ENCODE measurements at regions not wholly inside any gene's neighbourhood (a gene's known extent, or its start where the extent isn't known, plus 50 kb on each side); places are given as distances from the start of the nearest gene placed in this dataset.
"Not testable (repeated sequence)": the region's sequence is repeated elsewhere in the genome, so short reads cannot be mapped to it uniquely, and the experiment has no call there.

- no peak for DNase-seq (ENCODE audit: low read depth)
Measured at GRCh38 chr10:94225589-94225988, 137.2 kb downstream of the NOC3L start.

GRCh38 chr10:94230134-94230785 lies 132.5 kb downstream of the NOC3L start:
- DNase-seq (ENCODE audit: low read depth) = no peak

GRCh38 chr10:94232711-94233383 lies 129.9 kb downstream of the NOC3L start:
- no peak for DNase-seq (ENCODE audit: low read depth)

GRCh38 chr10:94235461-94235860 lies 127.3 kb downstream of the NOC3L start:
- no peak for DNase-seq (ENCODE audit: low read depth)

GRCh38 chr10:94238006-94238617 lies 124.6 kb downstream of the NOC3L start:
- no peak for DNase-seq (ENCODE audit: low read depth)

GRCh38 chr10:94239696-94240095 lies 123.0 kb downstream of the NOC3L start:
- no peak for DNase-seq (ENCODE audit: low read depth)

GRCh38 chr10:94240491-94240890 lies 122.2 kb downstream of the NOC3L start:
- no peak for DNase-seq (ENCODE audit: low read depth)

GRCh38 chr10:94240901-94241300 lies 121.8 kb downstream of the NOC3L start:
- no peak for DNase-seq (ENCODE audit: low read depth)

GRCh38 chr10:94251098-94251497 lies 111.6 kb downstream of the NOC3L start:
- DNase-seq (ENCODE audit: low read depth) = no peak

GRCh38 chr10:94251568-94251967 lies 111.2 kb downstream of the NOC3L start:
- DNase-seq (ENCODE audit: low read depth) = no peak

- not testable (repeated sequence) for DNase-seq (ENCODE audit: low read depth)
Measured at GRCh38 chr10:94257407-94257806, 105.3 kb downstream of the NOC3L start.

- no peak for DNase-seq (ENCODE audit: low read depth)
Measured at GRCh38 chr10:94260455-94260854, 102.3 kb downstream of the NOC3L start.

- DNase-seq (ENCODE audit: low read depth) = no peak
Measured at GRCh38 chr10:94264085-94264484, 98.7 kb downstream of the NOC3L start.

GRCh38 chr10:94266091-94266490 lies 96.6 kb downstream of the NOC3L start:
- no peak for DNase-seq (ENCODE audit: low read depth)

- no peak for DNase-seq (ENCODE audit: low read depth)
Measured at GRCh38 chr10:94268652-94269051, 94.1 kb downstream of the NOC3L start.

- DNase-seq (ENCODE audit: low read depth) = no peak
Measured at GRCh38 chr10:94274142-94274787, 88.5 kb downstream of the NOC3L start.

GRCh38 chr10:94276140-94276539 lies 86.6 kb downstream of the NOC3L start:
- DNase-seq (ENCODE audit: low read depth) = no peak

- DNase-seq (ENCODE audit: low read depth) = no peak
Measured at GRCh38 chr10:94277450-94277849, 85.3 kb downstream of the NOC3L start.

GRCh38 chr10:94279835-94280709 lies 82.7 kb downstream of the NOC3L start:
- DNase-seq (ENCODE audit: low read depth) = peak; percentile 36

GRCh38 chr10:94281654-94282053 lies 81.1 kb downstream of the NOC3L start:
- DNase-seq (ENCODE audit: low read depth) = no peak

- DNase-seq (ENCODE audit: low read depth) = no peak
Measured at GRCh38 chr10:94282369-94282768, 80.4 kb downstream of the NOC3L start.

Data from activated T-cell treated with anti-CD3 and anti-CD28 coated beads for 1 hour (primary cell).